Colon (tissue), 2 donors: ENCODE measurements at regions not wholly inside any gene's neighbourhood (a gene's known extent, or its start where the extent isn't known, plus 50 kb on each side); places are given as distances from the start of the nearest gene placed in this dataset.
"Not testable (repeated sequence)": the region's sequence is repeated elsewhere in the genome, so short reads cannot be mapped to it uniquely, and the experiment has no call there.

ENCODE experiments used
- FAIRE-seq: peaks from 2 replicates; lab custom pipeline; 2012; peaks lifted over from hg19 to GRCh38; lab: Jason Lieb, UNC
- donor health status: control.
- donor health status: control.

DNA sequence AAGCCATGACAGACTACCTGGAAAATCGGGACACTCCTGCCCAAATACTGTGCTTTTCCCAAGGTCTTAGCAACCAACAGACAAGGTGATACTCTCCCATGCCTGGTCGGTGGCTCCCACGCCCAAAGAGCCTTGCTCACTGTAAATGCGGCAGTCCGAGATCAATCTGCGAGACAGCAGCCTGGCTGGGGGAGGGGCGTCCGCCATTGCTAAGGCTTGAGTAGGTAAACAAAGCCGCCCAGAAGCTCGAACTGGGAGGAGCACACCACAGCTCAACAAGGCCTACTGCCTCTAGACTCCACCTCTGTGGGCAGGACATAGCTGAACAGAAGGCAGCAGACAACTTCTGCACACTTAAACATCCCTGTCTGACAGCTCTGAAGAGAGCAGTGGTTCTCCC, 272.1 kb upstream of the CCNG1 start:
- FAIRE-seq, result no peak

DNA sequence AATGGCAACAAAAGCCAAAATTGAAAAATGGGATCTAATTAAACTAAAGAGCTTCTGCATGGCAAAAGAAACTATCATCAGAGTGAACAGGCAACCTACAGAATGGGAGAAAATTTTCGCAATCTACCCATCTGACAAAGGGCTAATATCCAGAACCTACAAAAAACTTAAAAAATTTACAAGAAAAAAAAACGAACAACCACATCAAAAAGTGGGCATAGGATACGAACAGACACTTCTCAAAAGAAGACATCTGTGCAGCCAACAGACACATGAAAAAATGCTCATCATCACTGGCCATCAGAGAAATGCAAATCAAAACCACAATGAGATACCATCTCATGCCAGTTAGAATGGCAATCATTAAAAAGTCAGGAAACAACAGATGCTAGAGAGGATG, 267.2 kb upstream of the CCNG1 start:
- not testable (repeated sequence) for FAIRE-seq

GRCh38 chr5:163172540-163173338, 264.7 kb upstream of the CCNG1 start:
- FAIRE-seq, result no peak

- no peak for FAIRE-seq
Measured at GRCh38 chr5:163177971-163178370, 259.4 kb upstream of the CCNG1 start.

DNA sequence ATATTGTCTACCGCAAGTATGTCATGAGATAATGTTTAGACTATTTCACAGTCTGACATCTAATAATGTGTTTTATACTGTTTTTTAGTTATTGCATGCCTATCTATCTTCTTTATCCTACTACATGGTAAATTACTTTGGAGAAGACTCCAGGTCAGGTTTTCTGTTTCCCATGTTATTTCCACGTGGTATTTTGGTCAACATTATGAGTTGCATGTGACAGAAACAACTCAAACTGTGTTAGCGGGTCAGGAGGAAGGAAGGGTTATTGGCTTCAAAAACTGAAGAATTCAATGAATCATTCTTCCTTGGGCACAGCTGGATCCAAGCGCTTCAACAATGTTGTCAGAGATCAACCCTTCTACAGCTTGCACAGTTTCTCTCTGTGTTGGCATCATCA, 252.1 kb upstream of the CCNG1 start:
- FAIRE-seq, result no peak

GRCh38 chr5:163189023-163189553, 248.3 kb upstream of the CCNG1 start:
- FAIRE-seq, result no peak

GRCh38 chr5:163190283-163190682, 247.1 kb upstream of the CCNG1 start:
- no peak for FAIRE-seq

- FAIRE-seq, result no peak
Measured at GRCh38 chr5:163190784-163191183, 246.6 kb upstream of the CCNG1 start.

DNA sequence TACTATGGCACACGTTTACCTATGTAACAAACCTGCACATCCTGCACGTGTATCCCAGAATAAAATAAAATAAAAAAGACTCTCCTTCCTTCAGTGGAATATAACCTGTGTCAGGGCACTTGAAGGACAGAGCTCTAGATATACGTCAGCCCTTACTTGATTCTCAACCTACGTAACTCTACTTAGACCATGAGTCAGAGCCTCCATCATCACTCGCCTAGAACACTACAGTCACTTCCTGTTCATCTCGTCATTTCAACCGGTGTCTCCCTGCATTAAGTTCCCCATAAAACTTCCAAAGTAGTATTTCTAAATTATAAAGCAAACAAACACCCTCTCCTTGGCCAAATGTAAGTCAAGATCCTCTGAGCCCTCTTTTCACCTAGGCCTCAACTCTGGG, 243.5 kb upstream of the CCNG1 start:
- FAIRE-seq, result no peak

GRCh38 chr5:163205645-163206044, 231.8 kb upstream of the CCNG1 start:
- FAIRE-seq, result no peak

GRCh38 chr5:163221581-163221980, 215.8 kb upstream of the CCNG1 start:
- FAIRE-seq, result no peak

DNA sequence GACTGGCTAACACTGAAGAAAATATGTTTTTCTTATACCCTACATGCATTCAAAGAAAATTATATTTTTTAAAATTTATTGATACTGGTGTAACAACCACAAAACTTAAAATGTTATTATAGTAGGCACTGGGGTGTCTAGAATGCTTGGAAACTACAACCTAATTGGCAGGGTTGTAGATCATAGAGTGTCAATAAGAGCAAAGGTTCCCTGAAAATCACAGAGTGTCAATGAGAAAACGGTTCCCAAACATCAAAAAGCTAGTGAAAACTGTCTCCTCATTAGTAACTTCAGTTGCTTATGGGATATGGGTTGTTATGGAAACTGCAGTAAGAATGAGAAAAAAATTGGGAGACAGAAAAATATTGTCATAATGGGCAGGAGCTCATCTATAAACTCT, 214.4 kb upstream of the CCNG1 start:
- FAIRE-seq, result no peak

GRCh38 chr5:163244445-163244987, 192.9 kb upstream of the CCNG1 start:
- FAIRE-seq, result no peak

DNA sequence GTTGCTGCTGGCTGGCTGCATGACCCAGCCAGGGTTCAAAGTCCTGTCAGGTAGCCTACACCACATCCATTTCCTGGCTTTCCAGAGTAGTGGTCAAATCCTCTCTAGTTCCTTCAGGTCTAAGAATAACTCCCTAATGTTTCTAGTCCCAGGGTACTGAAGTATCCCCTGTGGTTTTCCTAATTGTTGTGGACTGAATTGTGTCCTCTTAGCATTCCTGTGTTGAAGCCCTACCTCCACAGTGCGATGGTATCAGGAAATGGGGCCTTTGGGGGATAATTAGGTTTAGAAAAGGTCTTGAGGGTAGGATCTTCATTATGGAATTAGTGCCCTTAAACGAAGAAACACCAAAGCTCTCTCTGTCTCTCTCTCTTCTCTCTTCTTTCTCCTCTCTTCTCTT, 191.8 kb upstream of the CCNG1 start:
- no peak for FAIRE-seq

DNA sequence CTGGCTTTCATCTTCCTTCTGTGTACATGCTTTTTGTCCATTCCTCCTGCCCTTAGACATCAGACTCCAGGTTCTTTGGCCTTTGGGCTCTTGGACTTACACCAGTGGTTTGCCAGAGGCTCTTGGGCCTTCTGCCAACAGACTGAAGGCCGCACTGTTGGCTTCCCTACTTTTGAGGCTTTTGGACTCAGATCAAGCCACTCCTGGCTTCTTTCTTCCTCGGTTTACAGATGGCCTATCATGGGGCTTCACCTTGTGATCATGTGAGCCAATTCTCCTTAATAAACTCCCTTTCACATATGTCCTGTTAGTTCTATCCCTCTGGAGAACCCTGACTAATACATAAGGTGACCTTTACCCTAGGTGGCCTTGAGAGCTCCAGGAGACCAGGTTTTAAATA, 189.1 kb upstream of the CCNG1 start:
- no peak for FAIRE-seq

DNA sequence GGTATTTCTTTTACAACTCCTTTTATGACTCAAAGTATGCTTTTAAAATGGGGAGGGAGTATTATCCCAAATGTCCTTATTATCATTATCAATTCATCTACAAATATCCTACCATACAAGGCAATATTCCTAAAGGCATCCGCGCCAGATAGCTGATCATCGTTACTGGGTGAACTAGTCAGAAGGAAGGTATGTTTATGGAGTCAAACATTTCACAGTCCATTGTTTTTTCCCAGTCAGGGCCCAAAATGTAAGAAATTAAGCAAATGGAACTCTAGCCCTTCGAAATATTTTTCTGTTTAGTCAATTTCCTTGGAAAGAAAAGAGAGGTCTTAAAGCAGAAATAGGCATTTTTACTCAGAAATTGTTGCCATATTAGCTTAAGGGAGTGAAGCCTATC, 188.5 kb upstream of the CCNG1 start:
- no peak for FAIRE-seq

- no peak for FAIRE-seq
Measured at GRCh38 chr5:163252950-163253349, 184.4 kb upstream of the CCNG1 start.

DNA sequence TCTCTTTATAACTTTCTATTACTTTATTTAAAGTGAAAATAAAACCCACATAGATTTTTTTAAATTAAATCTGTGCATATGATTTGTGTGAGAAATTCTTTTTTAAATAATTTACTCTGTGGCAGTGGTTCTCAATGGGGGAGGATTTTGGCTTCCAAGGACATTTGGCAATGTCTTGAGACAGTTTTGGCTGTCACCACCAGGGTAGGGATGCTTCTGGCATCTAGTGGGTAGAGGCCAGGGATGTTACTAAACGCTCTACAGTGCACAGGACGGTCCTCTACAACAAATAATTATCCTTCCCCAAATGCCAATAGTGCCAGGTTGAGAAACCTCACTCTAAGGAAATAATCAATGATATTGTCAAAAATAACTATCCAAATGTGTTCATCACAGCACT, 177.9 kb upstream of the CCNG1 start:
- no peak for FAIRE-seq

DNA sequence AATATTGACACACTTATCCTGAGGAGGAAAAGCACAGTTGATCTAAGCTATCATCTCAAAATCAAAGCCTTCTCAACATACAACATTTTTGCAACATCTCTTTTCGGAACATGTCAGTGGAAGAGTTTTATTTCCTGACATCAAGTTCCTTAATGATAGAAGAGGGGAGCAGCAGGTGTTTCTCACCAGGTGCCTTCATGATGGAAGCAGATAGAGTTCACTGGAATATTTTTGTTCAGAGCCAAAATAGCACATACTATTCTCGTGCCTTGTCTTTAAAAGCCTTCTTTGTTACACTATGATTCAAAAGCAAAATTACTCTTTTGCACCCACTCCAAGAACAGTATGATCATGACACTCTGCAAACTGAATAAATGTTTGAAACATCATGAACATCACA, 176.9 kb upstream of the CCNG1 start:
- no peak for FAIRE-seq

DNA sequence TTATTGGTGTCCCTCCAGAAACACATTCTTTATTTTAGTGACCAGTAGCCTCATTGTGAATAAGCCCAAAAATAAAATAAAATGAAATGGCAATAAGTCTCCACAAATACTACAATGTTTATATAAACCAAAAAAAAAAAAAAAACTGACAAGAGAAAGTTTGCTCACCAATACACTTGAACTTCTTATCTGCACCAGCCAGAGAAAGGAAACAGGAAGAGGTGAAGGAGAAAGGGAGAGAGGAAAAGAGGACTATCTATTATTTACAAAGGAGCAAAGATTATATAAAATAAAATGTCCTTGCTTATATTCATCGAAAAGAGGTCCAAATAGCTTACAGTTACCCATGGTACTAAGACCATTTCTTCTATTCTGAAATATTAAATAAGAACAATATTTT, 176.4 kb upstream of the CCNG1 start:
- no peak for FAIRE-seq

DNA sequence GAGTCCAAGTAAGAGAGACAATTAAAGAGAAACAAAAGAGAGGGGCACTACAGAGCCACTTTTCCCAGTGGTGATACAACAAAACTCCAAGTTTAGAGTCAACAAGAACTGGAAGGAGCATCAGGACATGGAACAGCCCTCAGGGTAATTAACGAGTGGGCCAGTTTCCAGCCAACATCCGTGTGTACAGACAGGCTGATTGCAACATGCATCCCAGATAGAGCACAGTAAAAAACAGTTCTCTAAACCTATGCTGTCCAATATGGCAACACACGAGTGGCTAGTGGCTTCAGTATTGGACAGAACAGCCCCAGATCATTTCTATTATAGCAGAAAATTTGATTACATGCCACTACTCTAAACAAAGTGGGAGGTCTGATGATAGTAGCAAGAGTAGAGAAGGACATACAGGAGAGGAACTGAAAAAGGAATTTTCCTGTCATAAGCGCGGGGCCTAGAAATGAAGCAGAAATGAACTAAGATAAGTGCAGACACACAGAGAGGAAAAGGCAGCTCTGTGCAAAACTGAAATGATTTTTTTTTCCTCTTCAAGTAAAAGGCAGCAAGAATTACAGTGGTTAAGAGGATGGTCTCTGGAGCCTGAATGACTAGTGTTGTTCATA, 175.6 kb upstream of the CCNG1 start:
- FAIRE-seq, result no peak

DNA sequence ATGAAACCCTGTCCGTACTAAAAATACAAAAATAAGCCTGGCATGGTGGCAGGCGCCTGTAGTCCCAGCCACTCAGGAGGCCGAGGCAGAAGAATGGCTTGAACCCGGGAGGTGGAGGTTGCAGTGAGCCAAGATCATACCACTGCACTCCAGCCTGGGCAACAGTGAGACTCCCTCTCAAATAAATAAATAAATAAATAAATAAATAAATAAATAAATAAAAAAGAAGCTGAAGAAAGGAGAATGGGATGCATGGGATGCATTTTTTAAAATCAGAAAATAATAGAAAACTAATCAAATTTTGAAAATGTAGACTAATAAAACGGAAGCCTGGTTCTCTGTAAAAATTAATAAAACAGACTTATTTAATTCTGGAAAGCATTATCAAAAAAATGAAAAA, 171.1 kb upstream of the CCNG1 start:
- FAIRE-seq, result not testable (repeated sequence)

DNA sequence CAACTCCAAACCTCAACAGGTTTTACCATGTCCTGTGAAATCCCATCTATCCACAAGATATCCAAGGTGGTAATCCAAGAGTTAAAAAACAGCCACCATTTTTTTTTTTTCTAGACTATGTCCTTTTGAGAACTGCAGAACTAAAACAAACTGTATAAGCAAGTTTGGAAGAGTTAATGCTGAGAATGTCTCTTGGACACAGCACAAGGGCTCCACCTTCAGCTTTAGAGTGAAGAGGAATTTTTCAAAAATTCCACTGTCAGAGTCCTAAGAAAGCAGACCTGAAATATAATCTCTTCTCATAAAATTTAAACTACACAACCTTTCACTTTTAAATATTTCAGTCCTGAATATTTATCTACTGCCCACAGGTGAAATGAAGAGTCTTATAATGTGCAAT, 167.8 kb upstream of the CCNG1 start:
- no peak for FAIRE-seq

GRCh38 chr5:163276466-163276865, 160.9 kb upstream of the CCNG1 start:
- no peak for FAIRE-seq
